Vagina (tissue), 2 donors: ENCODE measurements at regions not wholly inside any gene's neighbourhood (a gene's known extent, or its start where the extent isn't known, plus 50 kb on each side); places are given as distances from the start of the nearest gene placed in this dataset.

Experiments used
- POLR2A ChIP-seq, 2 donors: fragments of 450-650 bp; IDR thresholded peaks; one replicate each; pipeline ENCODE4 v1.6.1; 2017; ENCODE audit warnings: antibody characterized with exemption in 2 of 2, mild to moderate bottlenecking in 2 of 2, moderate library complexity in 2 of 2
- POLR2AphosphoS5 ChIP-seq, 2 donors: sonication (generic); formaldehyde crosslinking; IDR thresholded peaks; one replicate each; pipeline ENCODE4 v1.9.0; 2017; ENCODE audit warnings: antibody characterized with exemption in 2 of 2, mild to moderate bottlenecking in 2 of 2, low read depth in 1 of 2; ENCODE audit not compliant: insufficient read depth in 1 of 2
- TF ChIP-seq, protein P1 (sequence below), 3 experiments: fragments of 450-650 bp in 2 of 3; fragments of 200-600 bp in 1 of 3; sonication (generic) in 1 of 3; IDR thresholded peaks; one replicate each; pipeline ENCODE4 v1.5.1; 2017 to 2019; ENCODE audit warnings: antibody characterized with exemption in 3 of 3, mild to moderate bottlenecking in 2 of 3, moderate library complexity in 2 of 3

DNA sequence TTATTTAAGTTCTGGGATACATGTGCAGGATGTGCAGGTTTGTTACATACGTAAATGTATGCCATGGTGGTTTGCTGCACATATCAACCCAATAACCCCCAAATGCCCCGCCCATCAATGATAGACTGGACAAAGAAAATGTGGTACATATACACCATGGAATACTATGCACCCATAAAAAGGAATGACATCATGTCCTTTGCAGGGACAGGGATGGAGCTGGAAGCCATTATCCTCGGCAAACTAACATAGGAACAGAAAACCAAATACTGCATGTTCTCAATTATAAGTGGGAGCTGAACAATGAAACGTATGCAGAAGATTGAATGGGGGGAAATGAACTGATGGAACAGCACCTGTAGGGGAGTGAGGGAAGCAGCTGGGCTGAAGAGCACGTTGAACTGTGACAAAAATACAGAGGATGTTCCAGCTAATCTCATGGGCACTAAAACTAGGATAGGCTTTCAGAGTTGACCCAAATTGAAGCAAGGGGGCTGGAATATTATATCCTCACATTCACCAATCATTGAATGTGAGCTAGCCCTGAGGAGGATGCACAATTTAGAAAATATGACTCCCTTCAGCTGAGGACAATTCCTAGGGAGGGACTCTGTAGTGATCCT is 70.5 kb upstream of the OSMR start:
- TF ChIP-seq, protein P1, sequence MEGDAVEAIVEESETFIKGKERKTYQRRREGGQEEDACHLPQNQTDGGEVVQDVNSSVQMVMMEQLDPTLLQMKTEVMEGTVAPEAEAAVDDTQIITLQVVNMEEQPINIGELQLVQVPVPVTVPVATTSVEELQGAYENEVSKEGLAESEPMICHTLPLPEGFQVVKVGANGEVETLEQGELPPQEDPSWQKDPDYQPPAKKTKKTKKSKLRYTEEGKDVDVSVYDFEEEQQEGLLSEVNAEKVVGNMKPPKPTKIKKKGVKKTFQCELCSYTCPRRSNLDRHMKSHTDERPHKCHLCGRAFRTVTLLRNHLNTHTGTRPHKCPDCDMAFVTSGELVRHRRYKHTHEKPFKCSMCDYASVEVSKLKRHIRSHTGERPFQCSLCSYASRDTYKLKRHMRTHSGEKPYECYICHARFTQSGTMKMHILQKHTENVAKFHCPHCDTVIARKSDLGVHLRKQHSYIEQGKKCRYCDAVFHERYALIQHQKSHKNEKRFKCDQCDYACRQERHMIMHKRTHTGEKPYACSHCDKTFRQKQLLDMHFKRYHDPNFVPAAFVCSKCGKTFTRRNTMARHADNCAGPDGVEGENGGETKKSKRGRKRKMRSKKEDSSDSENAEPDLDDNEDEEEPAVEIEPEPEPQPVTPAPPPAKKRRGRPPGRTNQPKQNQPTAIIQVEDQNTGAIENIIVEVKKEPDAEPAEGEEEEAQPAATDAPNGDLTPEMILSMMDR (IDR thresholded peaks at IDR 0.05): no peak
- TF ChIP-seq POLR2AphosphoS5 (IDR thresholded peaks at IDR 0.05; ENCODE audit: insufficient read depth in 1 of 2, low read depth in 1 of 2): no peak
- TF ChIP-seq POLR2A (IDR thresholded peaks at IDR 0.05): no peak
